ENCODE measurements at regions not wholly inside any gene's neighbourhood (a gene's known extent, or its start where the extent isn't known, plus 50 kb on each side); places are given as distances from the start of the nearest gene placed in this dataset.
"Not testable (repeated sequence)": the region's sequence is repeated elsewhere in the genome, so short reads cannot be mapped to it uniquely, and the experiment has no call there.

- DNase-seq (ENCODE audit: low read depth), result no peak
Observed at GRCh38 chr13:24563087-24563486, 50.5 kb upstream of the PARP4 start.

- DNase-seq (ENCODE audit: low read depth), result peak; percentile 28
Observed at GRCh38 chr13:24563971-24564370, 51.4 kb upstream of the PARP4 start.

- no peak for DNase-seq (ENCODE audit: low read depth)
Observed at GRCh38 chr13:24564881-24565280, 52.3 kb upstream of the PARP4 start.

GRCh38 chr13:24567593-24567992 lies 55.0 kb upstream of the PARP4 start:
- peak; percentile 38 for DNase-seq (ENCODE audit: low read depth)

- DNase-seq (ENCODE audit: low read depth), result no peak
Observed at GRCh38 chr13:24574847-24575246, 62.3 kb upstream of the PARP4 start.

GRCh38 chr13:24580315-24580714 lies 67.7 kb upstream of the PARP4 start:
- peak; percentile 57 for DNase-seq (ENCODE audit: low read depth)

GRCh38 chr13:24581578-24581977 lies 69.0 kb upstream of the PARP4 start:
- DNase-seq (ENCODE audit: low read depth), result not testable (repeated sequence)

- not testable (repeated sequence) for DNase-seq (ENCODE audit: low read depth)
Observed at GRCh38 chr13:24591697-24592096, 79.1 kb upstream of the PARP4 start.

GRCh38 chr13:24597906-24598670 lies 82.1 kb upstream of the ATP12A start:
- DNase-seq (ENCODE audit: low read depth), result not testable (repeated sequence)

GRCh38 chr13:24599019-24599791 lies 81.0 kb upstream of the ATP12A start:
- not testable (repeated sequence) for DNase-seq (ENCODE audit: low read depth)

GRCh38 chr13:24605923-24606372 lies 74.3 kb upstream of the ATP12A start:
- DNase-seq (ENCODE audit: low read depth), result peak; percentile 47

GRCh38 chr13:24606486-24607170 lies 73.6 kb upstream of the ATP12A start:
- no peak for DNase-seq (ENCODE audit: low read depth)

GRCh38 chr13:24610956-24611355 lies 69.3 kb upstream of the ATP12A start:
- no peak for DNase-seq (ENCODE audit: low read depth)

- DNase-seq (ENCODE audit: low read depth), result no peak
Observed at GRCh38 chr13:24612726-24613125, 67.5 kb upstream of the ATP12A start.

GRCh38 chr13:24613128-24613527 lies 67.1 kb upstream of the ATP12A start:
- no peak for DNase-seq (ENCODE audit: low read depth)

- DNase-seq (ENCODE audit: low read depth), result no peak
Observed at GRCh38 chr13:24613755-24614154, 66.5 kb upstream of the ATP12A start.

- DNase-seq (ENCODE audit: low read depth), result no peak
Observed at GRCh38 chr13:24614306-24615080, 65.7 kb upstream of the ATP12A start.

- no peak for DNase-seq (ENCODE audit: low read depth)
Observed at GRCh38 chr13:24615114-24615513, 65.1 kb upstream of the ATP12A start.

GRCh38 chr13:24615911-24616472 lies 64.2 kb upstream of the ATP12A start:
- DNase-seq (ENCODE audit: low read depth), result no peak

- no peak for DNase-seq (ENCODE audit: low read depth)
Observed at GRCh38 chr13:24616514-24616913, 63.7 kb upstream of the ATP12A start.

GRCh38 chr13:24617256-24618010 lies 62.8 kb upstream of the ATP12A start:
- no peak for DNase-seq (ENCODE audit: low read depth)
